GM12891 (cell line): ENCODE measurements at regions not wholly inside any gene's neighbourhood (a gene's known extent, or its start where the extent isn't known, plus 50 kb on each side); places are given as distances from the start of the nearest gene placed in this dataset.

ENCODE experiments used
- POLR2A ChIP-seq: IDR thresholded peaks from 2 replicates; pipeline ENCODE4 v1.6.1; 2011; ENCODE audit warnings: low read depth, low read length, control low read depth
- POLR2AphosphoS5 ChIP-seq: IDR thresholded peaks from 2 replicates; pipeline ENCODE4 v1.6.1; 2011; ENCODE audit warnings: low read depth, low read length, control low read depth
- SPI1 ChIP-seq: IDR thresholded peaks from 2 replicates; pipeline ENCODE4 v1.6.1; 2011; ENCODE audit warnings: low read depth, low read length, control low read depth

DNA sequence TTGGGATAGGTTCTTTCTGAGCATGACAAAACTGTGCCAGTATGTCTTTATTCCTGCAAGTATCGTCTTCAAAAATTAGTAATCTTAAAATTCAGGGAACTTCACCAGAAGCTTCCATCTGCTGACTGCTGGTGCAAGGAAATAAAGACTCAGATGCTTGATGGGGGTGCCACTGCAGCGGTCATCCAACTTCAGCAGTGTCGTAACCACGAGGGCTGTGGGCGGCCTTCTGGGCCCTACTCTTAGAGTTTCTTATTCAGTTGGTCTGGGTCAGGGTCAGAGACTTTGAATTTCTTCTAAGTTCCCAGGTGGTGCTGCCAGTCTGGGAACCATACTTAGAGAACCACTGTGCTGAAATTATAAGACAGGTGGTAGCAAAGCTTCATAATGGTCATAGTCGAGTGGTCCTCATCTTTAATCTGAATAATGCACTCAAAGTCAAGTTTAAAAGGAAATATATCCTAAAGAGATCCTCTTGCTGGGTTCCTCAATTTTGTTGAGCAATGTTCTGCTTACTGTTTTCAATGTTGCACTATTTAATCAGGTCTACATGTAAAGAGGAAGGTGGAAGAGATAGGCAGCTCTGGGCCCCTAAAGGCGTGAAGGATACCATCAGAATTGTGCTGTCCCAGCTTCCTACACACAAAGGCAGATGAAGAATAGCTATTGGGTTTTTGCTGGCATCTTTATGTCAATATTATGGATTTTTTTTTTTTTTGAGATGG, 165.4 kb upstream of the GMDS start:
- TF ChIP-seq SPI1: no peak
- no peak for TF ChIP-seq POLR2A
- no peak for TF ChIP-seq POLR2AphosphoS5
